ENCODE measurements at regions not wholly inside any gene's neighbourhood (a gene's known extent, or its start where the extent isn't known, plus 50 kb on each side); places are given as distances from the start of the nearest gene placed in this dataset.

DNA sequence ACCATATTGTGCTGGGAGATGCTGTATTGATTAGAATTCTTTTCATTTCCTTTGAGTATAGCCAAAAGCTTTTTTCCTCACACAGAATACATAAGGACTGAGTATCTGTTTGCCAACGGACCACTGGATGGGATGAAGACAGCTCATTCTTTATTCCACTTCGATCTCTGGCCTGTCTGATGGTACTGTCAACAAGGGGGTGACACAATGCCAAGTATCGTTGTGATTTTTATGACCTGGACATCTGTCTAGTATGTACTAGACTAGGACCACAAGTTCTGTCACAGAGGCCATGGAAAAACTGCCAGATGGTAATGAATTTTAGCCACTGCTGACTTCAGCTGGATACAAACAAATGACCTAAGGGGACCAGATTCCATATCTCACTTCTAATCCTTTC, 502.7 kb downstream of the SOX5 start:
- TF ChIP-seq, protein P1, sequence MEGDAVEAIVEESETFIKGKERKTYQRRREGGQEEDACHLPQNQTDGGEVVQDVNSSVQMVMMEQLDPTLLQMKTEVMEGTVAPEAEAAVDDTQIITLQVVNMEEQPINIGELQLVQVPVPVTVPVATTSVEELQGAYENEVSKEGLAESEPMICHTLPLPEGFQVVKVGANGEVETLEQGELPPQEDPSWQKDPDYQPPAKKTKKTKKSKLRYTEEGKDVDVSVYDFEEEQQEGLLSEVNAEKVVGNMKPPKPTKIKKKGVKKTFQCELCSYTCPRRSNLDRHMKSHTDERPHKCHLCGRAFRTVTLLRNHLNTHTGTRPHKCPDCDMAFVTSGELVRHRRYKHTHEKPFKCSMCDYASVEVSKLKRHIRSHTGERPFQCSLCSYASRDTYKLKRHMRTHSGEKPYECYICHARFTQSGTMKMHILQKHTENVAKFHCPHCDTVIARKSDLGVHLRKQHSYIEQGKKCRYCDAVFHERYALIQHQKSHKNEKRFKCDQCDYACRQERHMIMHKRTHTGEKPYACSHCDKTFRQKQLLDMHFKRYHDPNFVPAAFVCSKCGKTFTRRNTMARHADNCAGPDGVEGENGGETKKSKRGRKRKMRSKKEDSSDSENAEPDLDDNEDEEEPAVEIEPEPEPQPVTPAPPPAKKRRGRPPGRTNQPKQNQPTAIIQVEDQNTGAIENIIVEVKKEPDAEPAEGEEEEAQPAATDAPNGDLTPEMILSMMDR (conservative IDR thresholded peaks at IDR 0.05; ENCODE audit: low read depth in 2 of 2) = no peak
- TF ChIP-seq, protein P2, sequence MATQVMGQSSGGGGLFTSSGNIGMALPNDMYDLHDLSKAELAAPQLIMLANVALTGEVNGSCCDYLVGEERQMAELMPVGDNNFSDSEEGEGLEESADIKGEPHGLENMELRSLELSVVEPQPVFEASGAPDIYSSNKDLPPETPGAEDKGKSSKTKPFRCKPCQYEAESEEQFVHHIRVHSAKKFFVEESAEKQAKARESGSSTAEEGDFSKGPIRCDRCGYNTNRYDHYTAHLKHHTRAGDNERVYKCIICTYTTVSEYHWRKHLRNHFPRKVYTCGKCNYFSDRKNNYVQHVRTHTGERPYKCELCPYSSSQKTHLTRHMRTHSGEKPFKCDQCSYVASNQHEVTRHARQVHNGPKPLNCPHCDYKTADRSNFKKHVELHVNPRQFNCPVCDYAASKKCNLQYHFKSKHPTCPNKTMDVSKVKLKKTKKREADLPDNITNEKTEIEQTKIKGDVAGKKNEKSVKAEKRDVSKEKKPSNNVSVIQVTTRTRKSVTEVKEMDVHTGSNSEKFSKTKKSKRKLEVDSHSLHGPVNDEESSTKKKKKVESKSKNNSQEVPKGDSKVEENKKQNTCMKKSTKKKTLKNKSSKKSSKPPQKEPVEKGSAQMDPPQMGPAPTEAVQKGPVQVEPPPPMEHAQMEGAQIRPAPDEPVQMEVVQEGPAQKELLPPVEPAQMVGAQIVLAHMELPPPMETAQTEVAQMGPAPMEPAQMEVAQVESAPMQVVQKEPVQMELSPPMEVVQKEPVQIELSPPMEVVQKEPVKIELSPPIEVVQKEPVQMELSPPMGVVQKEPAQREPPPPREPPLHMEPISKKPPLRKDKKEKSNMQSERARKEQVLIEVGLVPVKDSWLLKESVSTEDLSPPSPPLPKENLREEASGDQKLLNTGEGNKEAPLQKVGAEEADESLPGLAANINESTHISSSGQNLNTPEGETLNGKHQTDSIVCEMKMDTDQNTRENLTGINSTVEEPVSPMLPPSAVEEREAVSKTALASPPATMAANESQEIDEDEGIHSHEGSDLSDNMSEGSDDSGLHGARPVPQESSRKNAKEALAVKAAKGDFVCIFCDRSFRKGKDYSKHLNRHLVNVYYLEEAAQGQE (IDR thresholded peaks at IDR 0.05; ENCODE audit: unreplicated experiment) = no peak
- TF ChIP-seq ZNF114 (CRISPR knock-in tag; IDR thresholded peaks at IDR 0.05) = no peak
- no peak for TF ChIP-seq POLR2AphosphoS5 (IDR thresholded peaks at IDR 0.05; ENCODE audit: low read depth)
- TF ChIP-seq CREB1 (CRISPR knock-in tag; IDR thresholded peaks at IDR 0.05; ENCODE audit: low read depth) = no peak
- TF ChIP-seq EZH2phosphoT487 (IDR thresholded peaks at IDR 0.05; ENCODE audit: unreplicated experiment) = no peak
- no peak for TF ChIP-seq EZH2 (IDR thresholded peaks at IDR 0.05; ENCODE audit: low read depth, unreplicated experiment)
- no peak for TF ChIP-seq JUNB (IDR thresholded peaks at IDR 0.05; ENCODE audit: unreplicated experiment)
- TF ChIP-seq, protein P3, sequence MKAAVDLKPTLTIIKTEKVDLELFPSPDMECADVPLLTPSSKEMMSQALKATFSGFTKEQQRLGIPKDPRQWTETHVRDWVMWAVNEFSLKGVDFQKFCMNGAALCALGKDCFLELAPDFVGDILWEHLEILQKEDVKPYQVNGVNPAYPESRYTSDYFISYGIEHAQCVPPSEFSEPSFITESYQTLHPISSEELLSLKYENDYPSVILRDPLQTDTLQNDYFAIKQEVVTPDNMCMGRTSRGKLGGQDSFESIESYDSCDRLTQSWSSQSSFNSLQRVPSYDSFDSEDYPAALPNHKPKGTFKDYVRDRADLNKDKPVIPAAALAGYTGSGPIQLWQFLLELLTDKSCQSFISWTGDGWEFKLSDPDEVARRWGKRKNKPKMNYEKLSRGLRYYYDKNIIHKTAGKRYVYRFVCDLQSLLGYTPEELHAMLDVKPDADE (IDR thresholded peaks at IDR 0.05) = no peak
- no peak for TF ChIP-seq ZNF331 (CRISPR knock-in tag; IDR thresholded peaks at IDR 0.05; ENCODE audit: low read depth)
- TF ChIP-seq STAT1 (IDR thresholded peaks at IDR 0.05; ENCODE audit: unreplicated experiment) = no peak
- TF ChIP-seq NANOG (IDR thresholded peaks at IDR 0.05; ENCODE audit: borderline replicate concordance) = no peak
- TF ChIP-seq, protein P4, sequence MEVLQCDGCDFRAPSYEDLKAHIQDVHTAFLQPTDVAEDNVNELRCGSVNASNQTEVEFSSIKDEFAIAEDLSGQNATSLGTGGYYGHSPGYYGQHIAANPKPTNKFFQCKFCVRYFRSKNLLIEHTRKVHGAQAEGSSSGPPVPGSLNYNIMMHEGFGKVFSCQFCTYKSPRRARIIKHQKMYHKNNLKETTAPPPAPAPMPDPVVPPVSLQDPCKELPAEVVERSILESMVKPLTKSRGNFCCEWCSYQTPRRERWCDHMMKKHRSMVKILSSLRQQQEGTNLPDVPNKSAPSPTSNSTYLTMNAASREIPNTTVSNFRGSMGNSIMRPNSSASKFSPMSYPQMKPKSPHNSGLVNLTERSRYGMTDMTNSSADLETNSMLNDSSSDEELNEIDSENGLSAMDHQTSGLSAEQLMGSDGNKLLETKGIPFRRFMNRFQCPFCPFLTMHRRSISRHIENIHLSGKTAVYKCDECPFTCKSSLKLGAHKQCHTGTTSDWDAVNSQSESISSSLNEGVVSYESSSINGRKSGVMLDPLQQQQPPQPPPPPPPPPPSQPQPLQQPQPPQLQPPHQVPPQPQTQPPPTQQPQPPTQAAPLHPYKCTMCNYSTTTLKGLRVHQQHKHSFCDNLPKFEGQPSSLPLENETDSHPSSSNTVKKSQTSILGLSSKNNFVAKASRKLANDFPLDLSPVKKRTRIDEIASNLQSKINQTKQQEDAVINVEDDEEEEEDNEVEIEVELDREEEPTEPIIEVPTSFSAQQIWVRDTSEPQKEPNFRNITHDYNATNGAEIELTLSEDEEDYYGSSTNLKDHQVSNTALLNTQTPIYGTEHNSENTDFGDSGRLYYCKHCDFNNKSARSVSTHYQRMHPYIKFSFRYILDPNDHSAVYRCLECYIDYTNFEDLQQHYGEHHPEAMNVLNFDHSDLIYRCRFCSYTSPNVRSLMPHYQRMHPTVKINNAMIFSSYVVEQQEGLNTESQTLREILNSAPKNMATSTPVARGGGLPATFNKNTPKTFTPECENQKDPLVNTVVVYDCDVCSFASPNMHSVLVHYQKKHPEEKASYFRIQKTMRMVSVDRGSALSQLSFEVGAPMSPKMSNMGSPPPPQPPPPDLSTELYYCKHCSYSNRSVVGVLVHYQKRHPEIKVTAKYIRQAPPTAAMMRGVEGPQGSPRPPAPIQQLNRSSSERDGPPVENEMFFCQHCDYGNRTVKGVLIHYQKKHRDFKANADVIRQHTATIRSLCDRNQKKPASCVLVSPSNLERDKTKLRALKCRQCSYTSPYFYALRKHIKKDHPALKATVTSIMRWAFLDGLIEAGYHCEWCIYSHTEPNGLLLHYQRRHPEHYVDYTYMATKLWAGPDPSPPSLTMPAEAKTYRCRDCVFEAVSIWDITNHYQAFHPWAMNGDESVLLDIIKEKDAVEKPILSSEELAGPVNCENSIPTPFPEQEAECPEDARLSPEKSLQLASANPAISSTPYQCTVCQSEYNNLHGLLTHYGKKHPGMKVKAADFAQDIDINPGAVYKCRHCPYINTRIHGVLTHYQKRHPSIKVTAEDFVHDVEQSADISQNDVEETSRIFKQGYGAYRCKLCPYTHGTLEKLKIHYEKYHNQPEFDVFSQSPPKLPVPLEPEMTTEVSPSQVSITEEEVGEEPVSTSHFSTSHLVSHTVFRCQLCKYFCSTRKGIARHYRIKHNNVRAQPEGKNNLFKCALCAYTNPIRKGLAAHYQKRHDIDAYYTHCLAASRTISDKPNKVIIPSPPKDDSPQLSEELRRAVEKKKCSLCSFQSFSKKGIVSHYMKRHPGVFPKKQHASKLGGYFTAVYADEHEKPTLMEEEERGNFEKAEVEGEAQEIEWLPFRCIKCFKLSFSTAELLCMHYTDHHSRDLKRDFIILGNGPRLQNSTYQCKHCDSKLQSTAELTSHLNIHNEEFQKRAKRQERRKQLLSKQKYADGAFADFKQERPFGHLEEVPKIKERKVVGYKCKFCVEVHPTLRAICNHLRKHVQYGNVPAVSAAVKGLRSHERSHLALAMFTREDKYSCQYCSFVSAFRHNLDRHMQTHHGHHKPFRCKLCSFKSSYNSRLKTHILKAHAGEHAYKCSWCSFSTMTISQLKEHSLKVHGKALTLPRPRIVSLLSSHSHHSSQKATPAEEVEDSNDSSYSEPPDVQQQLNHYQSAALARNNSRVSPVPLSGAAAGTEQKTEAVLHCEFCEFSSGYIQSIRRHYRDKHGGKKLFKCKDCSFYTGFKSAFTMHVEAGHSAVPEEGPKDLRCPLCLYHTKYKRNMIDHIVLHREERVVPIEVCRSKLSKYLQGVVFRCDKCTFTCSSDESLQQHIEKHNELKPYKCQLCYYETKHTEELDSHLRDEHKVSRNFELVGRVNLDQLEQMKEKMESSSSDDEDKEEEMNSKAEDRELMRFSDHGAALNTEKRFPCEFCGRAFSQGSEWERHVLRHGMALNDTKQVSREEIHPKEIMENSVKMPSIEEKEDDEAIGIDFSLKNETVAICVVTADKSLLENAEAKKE (CRISPR knock-in tag; IDR thresholded peaks at IDR 0.05) = no peak

All from GM23338 (cell line).